ENCODE measurements at regions not wholly inside any gene's neighbourhood (a gene's known extent, or its start where the extent isn't known, plus 50 kb on each side); places are given as distances from the start of the nearest gene placed in this dataset.

GRCh38 chr5:141753971-141754713 is 72.1 kb upstream of the ARAP3 start:
- ATAC-seq (peak; percentile 63), DNase-seq (peak in 2 of 4 donors; percentile 42 to 44)
- TF ChIP-seq CTCF (IDR thresholded peaks at IDR 0.05): no peak
- H3K4me1 ChIP-seq: no peaks in the 10 kb centered on the region
- intact Hi-C loops (cut with DNase I): no loop called here
- H3K27me3 ChIP-seq: peaks cover 22 to 65% of the 10 kb centered on the region in 2 donors
- no peak overlapping the region for H3K4me3 ChIP-seq
- no peaks in the 10 kb centered on the region for H3K36me3 ChIP-seq
- H3K9me3 ChIP-seq: no peaks in the 10 kb centered on the region
- H3K27ac ChIP-seq: no peak overlapping the region

GRCh38 chr5:141753143-141753970 is 71.3 kb upstream of the ARAP3 start:
- no peak for DNase-seq
- H3K27ac ChIP-seq: no peak overlapping the region
- peaks cover 21 to 57% of the 10 kb centered on the region in 2 donors for H3K27me3 ChIP-seq
- H3K4me1 ChIP-seq: no peaks in the 10 kb centered on the region
- no peaks in the 10 kb centered on the region for H3K36me3 ChIP-seq
- intact Hi-C loops (cut with DNase I): no loop called here
- ATAC-seq: no peak
- no peak for TF ChIP-seq CTCF (IDR thresholded peaks at IDR 0.05)
- H3K9me3 ChIP-seq: no peaks in the 10 kb centered on the region
- H3K4me3 ChIP-seq: no peak overlapping the region

GRCh38 chr5:141747152-141748141 is 65.4 kb upstream of the ARAP3 start:
- DNase-seq (peak; percentile 41 to 81 (median 64)), ATAC-seq (peak; percentile 60)
- Histone ChIP-seq H3K4me1 (no peaks in the 10 kb centered on the region), H3K27ac (no peak overlapping the region), H3K9me3 (no peaks in the 10 kb centered on the region), H3K27me3 (peaks cover 2 to 33% of the 10 kb centered on the region in 2 donors), H3K36me3 (no peaks in the 10 kb centered on the region), H3K4me3 (no peak overlapping the region)
- intact Hi-C loops (cut with DNase I): no loop called here
- TF ChIP-seq CTCF (IDR thresholded peaks at IDR 0.05): no peak

GRCh38 chr5:141746395-141746794 is 64.4 kb upstream of the ARAP3 start:
- H3K9me3 ChIP-seq: no peaks in the 10 kb centered on the region
- DNase-seq: no peak
- H3K27ac ChIP-seq: no peak overlapping the region
- H3K4me1 ChIP-seq: no peaks in the 10 kb centered on the region
- no peak for TF ChIP-seq CTCF (IDR thresholded peaks at IDR 0.05)
- no peaks in the 10 kb centered on the region for H3K36me3 ChIP-seq
- H3K4me3 ChIP-seq: no peak overlapping the region
- intact Hi-C loops (cut with DNase I): no loop called here
- no peak for ATAC-seq
- peaks cover 0 to 24% of the 10 kb centered on the region in 2 donors for H3K27me3 ChIP-seq
